Heart left ventricle (tissue), 16 donors: ENCODE measurements at regions not wholly inside any gene's neighbourhood (a gene's known extent, or its start where the extent isn't known, plus 50 kb on each side); places are given as distances from the start of the nearest gene placed in this dataset.

Experiments
- ATAC-seq, 4 donors: fragments of 200-7000 bp; cut with Tn5 transposase; one replicate each; pipeline ENCODE4 v1.9.1; 2020 to 2022; ENCODE audit warnings: moderate library complexity in 4 of 4, mild to moderate bottlenecking in 3 of 4, moderate number of reproducible peaks in 1 of 4
- DNase-seq, 5 donors: peaks; one replicate each; pipeline ENCODE4 v3.0.0-alpha.2; 2020
- H3K27ac ChIP-seq, 12 donors: fragments of 200-600 bp; sonication (generic) in 4 of 12; one replicate each; pipeline versions ENCODE4 v1.5.0 to v1.8.0; 2016 to 2022; ENCODE audit warnings: mild to moderate bottlenecking in 2 of 12
- H3K27me3 ChIP-seq, 9 donors: fragments of 200-600 bp; sonication (generic) in 2 of 9; one replicate each; pipeline versions ENCODE4 v1.5.1 to v1.8.0; 2016 to 2022; ENCODE audit warnings: mild to moderate bottlenecking in 3 of 9
- H3K36me3 ChIP-seq, 9 donors: fragments of 200-600 bp; sonication (generic) in 2 of 9; one replicate each; pipeline versions ENCODE4 v1.5.0 to v1.8.0; 2018 to 2022; ENCODE audit warnings: mild to moderate bottlenecking in 2 of 9
- H3K4me1 ChIP-seq, 12 donors: fragments of 200-600 bp; sonication (generic) in 4 of 12; one replicate each; pipeline versions ENCODE4 v1.5.0 to v1.8.0; 2016 to 2022; ENCODE audit warnings: mild to moderate bottlenecking in 3 of 12
- H3K4me3 ChIP-seq, 12 donors: fragments of 200-600 bp; sonication (generic) in 4 of 12; one replicate each; pipeline versions ENCODE4 v1.5.0 to v1.8.0; 2017 to 2022; ENCODE audit warnings: mild to moderate bottlenecking in 9 of 12, moderate library complexity in 4 of 12
- H3K9me3 ChIP-seq, 12 donors: fragments of 200-600 bp; sonication (generic) in 4 of 12; one replicate each; pipeline versions ENCODE4 v1.5.0 to v1.8.0; 2016 to 2022; ENCODE audit warnings: mild to moderate bottlenecking in 1 of 12
- POLR2A ChIP-seq, 2 donors: fragments of 450-650 bp; IDR thresholded peaks; one replicate each; pipeline ENCODE4 v1.6.1; 2017; ENCODE audit warnings: antibody characterized with exemption in 2 of 2, mild to moderate bottlenecking in 2 of 2, moderate library complexity in 2 of 2
- WGBS, 4 donors: extraction: QIAGEN DNeasy Blood & Tissue Kit in 2 of 4; methylation state at CpG; one replicate each; pipeline versions ENCODE4 v1.1.5 to v1.1.7; 2013 to 2018; 5-methylcytosine and 5-hydroxymethylcytosine counted together
- intact Hi-C, 10 donors: fragments of 100-400 bp; cut with DNase I; formaldehyde crosslinking; loops; one replicate each; pipeline versions ENCODE4 v1.11.1 to v1.14.2; 2022
- TF ChIP-seq, protein P1 (sequence below), 12 donors: fragments of 200-600 bp; sonication (generic) in 4 of 12; IDR thresholded peaks; one replicate each; pipeline versions ENCODE4 v1.5.0 to v1.8.0; 2018 to 2022; ENCODE audit warnings: antibody characterized with exemption in 12 of 12, mild to moderate bottlenecking in 5 of 12
- donor health status: ischemic (EF 13 %, LVEDD 7.1; RV severe dilation, severe dysfunction).
- donor health status: healthy with polysubstance abuse.
- donor health status: DM: no; HTN: yes; CAD: no.
- donor health status: DM: no; HTN: no; CAD: no.
- donor health status: ischemic (EF 25% LVEDD 6.9; RV normal size, moderate dysfunction).
- donor health status: ischemic (EF 25% LVEDD 5.7; RV mildly dilated, moderate dysfunction).
- donor health status: healthy.
- donor health status: DM: yes; HTN: yes; CAD: no.
- donor health status: ischemic (EF 35%, LVEDD 5.7; RV mildly dilated, moderate dysfunction).
- donor health status: nonischemic (EF 11% LVEDD 7.7; RV severe dilation, severe dysfunction).
- donor health status: DM: yes; HTN: yes; CAD: no.
- donor health status: PGD.
- donor health status: ischemic (EF 29% LVEDD 5.4; RV normal size, mild dysfunction).
- donor health status: nonischemic (EF 23%, LVEDD 6.1; RV moderate dilation, normal function).

DNA sequence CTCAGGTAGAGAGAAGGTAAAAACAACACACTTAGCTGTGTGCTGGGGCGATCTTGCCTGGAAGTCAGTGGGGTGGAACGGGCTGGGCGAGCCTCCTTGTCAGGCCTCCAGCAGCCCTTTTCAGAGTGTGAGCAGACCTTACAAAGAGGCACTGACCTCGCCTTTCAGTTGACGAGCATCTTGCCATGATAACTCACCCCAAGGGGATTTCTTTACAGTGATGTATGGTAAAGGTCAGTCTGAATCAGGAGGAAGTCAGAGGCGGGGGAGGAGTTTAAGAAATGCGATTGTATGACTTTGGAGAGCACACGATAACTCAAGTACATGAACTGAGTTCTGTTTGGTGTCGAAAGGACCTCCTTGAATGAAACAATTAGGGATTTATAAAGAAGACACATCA, 326.5 kb upstream of the PROX1 start:
- Histone ChIP-seq H3K4me1 (no peaks in the 10 kb centered on the region), H3K27ac (no peak overlapping the region), H3K4me3 (no peak overlapping the region), H3K36me3 (no peaks in the 10 kb centered on the region), H3K27me3 (peaks cover 0 to 6% (median 0%) of the 10 kb centered on the region in 9 donors), H3K9me3 (no peaks in the 10 kb centered on the region)
- DNase-seq (no peak), ATAC-seq (no peak)
- 47 to 66% (median 61%) methylated on average over 8 to 9 of the region's 9 CpGs for WGBS, 4 donors
- intact Hi-C loops, result no loop called here
- TF ChIP-seq POLR2A (IDR thresholded peaks at IDR 0.05), result no peak
- TF ChIP-seq, protein P1, sequence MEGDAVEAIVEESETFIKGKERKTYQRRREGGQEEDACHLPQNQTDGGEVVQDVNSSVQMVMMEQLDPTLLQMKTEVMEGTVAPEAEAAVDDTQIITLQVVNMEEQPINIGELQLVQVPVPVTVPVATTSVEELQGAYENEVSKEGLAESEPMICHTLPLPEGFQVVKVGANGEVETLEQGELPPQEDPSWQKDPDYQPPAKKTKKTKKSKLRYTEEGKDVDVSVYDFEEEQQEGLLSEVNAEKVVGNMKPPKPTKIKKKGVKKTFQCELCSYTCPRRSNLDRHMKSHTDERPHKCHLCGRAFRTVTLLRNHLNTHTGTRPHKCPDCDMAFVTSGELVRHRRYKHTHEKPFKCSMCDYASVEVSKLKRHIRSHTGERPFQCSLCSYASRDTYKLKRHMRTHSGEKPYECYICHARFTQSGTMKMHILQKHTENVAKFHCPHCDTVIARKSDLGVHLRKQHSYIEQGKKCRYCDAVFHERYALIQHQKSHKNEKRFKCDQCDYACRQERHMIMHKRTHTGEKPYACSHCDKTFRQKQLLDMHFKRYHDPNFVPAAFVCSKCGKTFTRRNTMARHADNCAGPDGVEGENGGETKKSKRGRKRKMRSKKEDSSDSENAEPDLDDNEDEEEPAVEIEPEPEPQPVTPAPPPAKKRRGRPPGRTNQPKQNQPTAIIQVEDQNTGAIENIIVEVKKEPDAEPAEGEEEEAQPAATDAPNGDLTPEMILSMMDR (IDR thresholded peaks at IDR 0.05), result no peak

DNA sequence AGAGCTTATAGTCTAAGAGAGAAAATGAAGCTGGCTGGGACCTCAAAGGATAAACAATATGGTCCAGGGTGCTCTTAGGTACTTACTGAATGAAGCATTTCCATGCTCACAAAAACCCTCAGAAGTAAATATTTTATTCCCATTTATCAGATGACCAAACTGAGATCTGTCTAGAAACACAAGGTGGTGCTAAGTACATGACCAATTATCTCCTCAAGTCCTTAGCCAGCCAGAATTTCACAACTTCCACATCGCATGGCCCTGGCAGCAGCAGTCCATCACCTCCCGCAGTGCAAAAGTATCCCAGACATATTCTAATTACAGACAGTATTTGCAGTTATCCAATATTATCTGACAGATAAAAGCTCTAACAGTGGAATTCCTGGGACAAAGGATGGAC, 321.7 kb upstream of the PROX1 start:
- no peak overlapping the region for H3K4me3 ChIP-seq
- H3K4me1 ChIP-seq, result no peaks in the 10 kb centered on the region
- H3K27me3 ChIP-seq, result no peaks in the 10 kb centered on the region
- H3K9me3 ChIP-seq, result no peaks in the 10 kb centered on the region
- 35 to 83% (median 73%) methylated on average over 2 of the region's 2 CpGs for WGBS, 4 donors
- no peak for ATAC-seq
- DNase-seq, result no peak
- intact Hi-C loops, result no loop called here
- no peak overlapping the region for H3K27ac ChIP-seq
- TF ChIP-seq, protein P1 (IDR thresholded peaks at IDR 0.05), result no peak
- no peak for TF ChIP-seq POLR2A (IDR thresholded peaks at IDR 0.05)
- no peaks in the 10 kb centered on the region for H3K36me3 ChIP-seq

DNA sequence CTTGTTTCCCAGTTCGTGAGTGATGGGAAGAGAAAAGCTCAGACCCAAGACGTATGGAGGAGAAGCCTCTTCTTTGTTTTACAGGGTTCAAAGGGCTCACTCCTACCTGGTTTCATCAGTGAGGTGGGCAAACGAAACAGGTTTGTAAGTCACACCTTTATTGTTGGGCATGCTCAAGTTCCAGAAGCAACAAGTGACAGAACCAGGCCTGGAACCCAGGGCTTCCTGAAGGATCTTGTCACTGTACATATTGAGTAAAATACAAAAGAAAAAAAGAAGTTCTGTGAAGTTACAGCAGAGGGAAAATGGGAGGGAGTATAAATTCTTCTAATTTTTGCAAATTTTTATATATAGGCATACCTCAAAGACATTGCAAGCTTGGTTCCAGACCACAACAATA, 320.9 kb upstream of the PROX1 start:
- H3K9me3 ChIP-seq, result no peaks in the 10 kb centered on the region
- no peak overlapping the region for H3K4me3 ChIP-seq
- intact Hi-C loops, result no loop called here
- no peak for DNase-seq
- no peak for ATAC-seq
- H3K27me3 ChIP-seq, result no peaks in the 10 kb centered on the region
- no peak overlapping the region for H3K27ac ChIP-seq
- TF ChIP-seq, protein P1 (IDR thresholded peaks at IDR 0.05), result no peak
- TF ChIP-seq POLR2A (IDR thresholded peaks at IDR 0.05), result no peak
- no peaks in the 10 kb centered on the region for H3K4me1 ChIP-seq
- no peaks in the 10 kb centered on the region for H3K36me3 ChIP-seq
- WGBS, 4 donors, result 73 to 83% (median 77%) methylated on average over 3 of the region's 3 CpGs

DNA sequence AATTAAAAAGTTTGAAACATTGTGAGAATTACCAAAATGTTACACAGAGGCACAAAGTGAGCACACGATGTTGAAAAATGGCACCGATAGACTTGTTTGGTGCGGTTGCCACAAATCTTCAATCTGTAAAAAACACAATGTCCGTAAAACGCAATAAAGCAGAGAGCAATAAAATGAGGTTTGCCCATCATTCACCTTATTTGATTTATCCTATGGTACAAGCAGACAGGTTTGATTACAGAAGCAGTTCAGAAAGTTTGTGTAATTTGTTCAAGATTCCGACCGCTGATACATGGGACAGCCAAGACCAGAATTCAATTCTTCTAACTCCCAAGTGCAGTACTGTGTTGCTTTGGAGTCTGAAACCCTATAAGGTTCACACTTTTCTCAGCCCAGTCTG, 318.3 kb upstream of the PROX1 start:
- Histone ChIP-seq H3K4me3 (no peak overlapping the region), H3K4me1 (no peaks in the 10 kb centered on the region), H3K36me3 (no peaks in the 10 kb centered on the region), H3K27me3 (peaks cover 0 to 2% (median 0%) of the 10 kb centered on the region in 9 donors), H3K9me3 (no peaks in the 10 kb centered on the region), H3K27ac (no peak overlapping the region)
- WGBS, 4 donors, result 90 to 97% (median 96%) methylated on average over 7 of the region's 7 CpGs
- no peak for TF ChIP-seq POLR2A (IDR thresholded peaks at IDR 0.05)
- TF ChIP-seq, protein P1 (IDR thresholded peaks at IDR 0.05), result no peak
- intact Hi-C loops, result no loop called here
- ATAC-seq, result no peak
- DNase-seq, result no peak
